Activated T-cell treated with anti-CD3 and anti-CD28 coated beads, Interleukin-2, amount 50 U/mL, for 48 hours (primary cell): ENCODE measurements at regions not wholly inside any gene's neighbourhood (a gene's known extent, or its start where the extent isn't known, plus 50 kb on each side); places are given as distances from the start of the nearest gene placed in this dataset.

Experiments
- DNase-seq, 2 experiments: peaks; one replicate each; pipeline ENCODE4 v3.0.0-alpha.2; 2020

DNA sequence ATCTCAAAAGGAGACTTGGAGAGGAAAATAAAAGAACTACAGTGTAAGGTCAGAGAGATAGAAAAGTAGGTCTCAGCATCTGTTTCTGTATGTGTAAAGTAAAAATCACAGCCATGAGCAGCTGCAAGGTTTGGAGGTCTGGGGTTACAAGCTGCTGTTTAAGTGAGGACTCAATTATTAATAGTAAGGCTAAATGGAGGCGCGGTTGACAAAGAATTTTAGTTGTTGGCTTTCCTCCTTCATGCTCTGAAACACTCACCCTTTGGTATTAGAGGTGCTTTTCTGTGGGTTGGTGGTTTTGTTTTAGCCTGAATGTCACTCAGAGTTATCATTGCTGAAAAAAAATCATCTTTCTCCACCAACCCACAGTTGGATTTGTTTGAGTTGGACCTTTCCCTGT, 59.8 kb upstream of the HAO2 start:
- no peak for DNase-seq

GRCh38 chr1:119310301-119310700, 58.3 kb upstream of the HAO2 start:
- no peak for DNase-seq

DNA sequence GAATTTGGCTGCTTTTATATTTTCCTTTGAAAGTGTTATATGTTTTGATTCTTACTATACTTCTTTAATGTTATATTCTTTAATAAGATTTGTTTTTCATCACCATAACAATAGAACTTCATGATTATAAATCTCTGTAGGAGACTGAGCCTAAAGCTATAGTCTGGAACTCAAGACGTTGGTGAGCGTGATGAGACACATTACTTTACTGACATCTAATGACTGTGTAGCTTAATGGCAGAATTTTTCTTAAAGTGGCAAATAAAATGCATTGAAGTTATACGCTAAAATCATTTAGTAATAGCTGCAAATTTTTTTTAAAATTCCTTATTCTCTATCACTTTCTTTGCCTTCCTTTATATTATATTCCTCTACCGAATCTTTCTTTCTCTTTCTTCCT, 56.1 kb upstream of the HAO2 start:
- DNase-seq = no peak

DNA sequence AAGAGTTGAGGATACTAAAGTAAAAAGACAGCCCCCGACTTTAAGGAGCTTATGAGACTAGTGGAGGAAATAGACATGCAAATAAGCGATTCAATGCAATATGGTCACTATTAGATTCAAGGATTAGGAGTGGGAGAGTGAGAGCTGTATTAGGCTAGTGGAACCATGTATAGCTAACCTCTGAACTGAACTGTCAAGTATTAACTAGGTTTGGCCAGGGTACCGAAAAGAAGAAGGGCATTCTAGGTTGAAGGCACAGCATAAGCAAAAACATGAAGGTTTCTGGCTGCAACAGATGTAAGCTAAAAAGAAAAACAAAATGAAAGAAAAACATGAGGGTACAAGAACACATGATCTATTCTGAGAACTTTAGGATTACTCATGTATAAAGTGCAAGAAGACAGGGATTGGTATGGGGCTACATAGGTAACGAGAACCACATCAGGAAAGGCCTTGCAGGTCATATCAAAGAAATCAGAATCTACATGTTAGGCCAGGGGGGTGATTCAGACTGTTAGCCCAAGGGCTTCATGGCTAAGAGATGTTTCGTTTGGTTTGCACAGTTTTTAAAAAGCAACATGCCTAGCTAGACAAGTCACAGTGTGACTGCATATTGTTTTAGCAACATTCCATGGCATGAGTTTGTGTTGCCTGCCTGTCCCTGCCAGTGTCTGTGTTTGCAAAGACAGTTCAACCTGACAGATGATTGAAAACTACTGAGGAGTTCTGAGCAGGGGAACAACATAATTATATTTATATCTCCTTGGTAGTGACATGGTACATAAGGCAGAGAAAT, 54.4 kb upstream of the HAO2 start:
- DNase-seq = no peak

GRCh38 chr1:119316870-119317416, 51.6 kb upstream of the HAO2 start:
- DNase-seq = no peak

- DNase-seq = no peak
Measured at GRCh38 chr1:119318466-119319309, 49.9 kb upstream of the HAO2 start.
